Left colon (tissue), 2 donors: ENCODE measurements at regions not wholly inside any gene's neighbourhood (a gene's known extent, or its start where the extent isn't known, plus 50 kb on each side); places are given as distances from the start of the nearest gene placed in this dataset.

Experiments used
- ATAC-seq: fragments of 200-7000 bp; cut with Tn5 transposase; one replicate; pipeline ENCODE4 v1.9.1; 2020; ENCODE audit warnings: mild to moderate bottlenecking, moderate library complexity
- DNase-seq, 2 donors: peaks; one replicate each; pipeline ENCODE4 v3.0.0-alpha.2; 2020
- intact Hi-C, 2 donors: fragments of 100-400 bp; cut with DNase I in 1 of 2; cut with micrococcal nuclease in 1 of 2; formaldehyde crosslinking; loops; one replicate each; pipeline versions ENCODE4 v1.11.2 to v1.14.0; 2022; cut with DNase I, micrococcal nuclease
- donor health status: DM: no; HTN: no; CAD: no.
- donor health status: DM: yes; HTN: yes; CAD: no.

- intact Hi-C loops: no loop called here
Observed at GRCh38 chr4:163582703-163583102, 88.2 kb downstream of the TMA16 start.

GRCh38 chr4:163587867-163588266 lies 93.4 kb downstream of the TMA16 start:
- intact Hi-C loops: no loop called here
- no peak for ATAC-seq
- DNase-seq: no peak

More at GRCh38 chr4:163582703-163583102, 88.2 kb downstream of the TMA16 start:
- DNase-seq (no peak), ATAC-seq (no peak)

GRCh38 chr4:163588532-163588931 lies 94.0 kb downstream of the TMA16 start:
- DNase-seq (no peak), ATAC-seq (no peak)
- intact Hi-C loops: no loop called here

GRCh38 chr4:163590103-163590502 lies 95.6 kb downstream of the TMA16 start:
- DNase-seq: no peak
- intact Hi-C loops: no loop called here
- no peak for ATAC-seq

- ATAC-seq (no peak), DNase-seq (no peak)
- intact Hi-C loops: no loop called here
Observed at GRCh38 chr4:163590619-163591264, 96.3 kb downstream of the TMA16 start.

- intact Hi-C loops: no loop called here
- DNase-seq (no peak), ATAC-seq (no peak)
Observed at GRCh38 chr4:163591614-163592020, 97.1 kb downstream of the TMA16 start.

- ATAC-seq (no peak), DNase-seq (no peak)
- intact Hi-C loops: no loop called here
Observed at GRCh38 chr4:163592212-163592611, 97.7 kb downstream of the TMA16 start.

GRCh38 chr4:163595580-163595979 lies 101.1 kb downstream of the TMA16 start:
- DNase-seq (no peak), ATAC-seq (no peak)
- intact Hi-C loops: no loop called here

GRCh38 chr4:163598028-163598427 lies 103.5 kb downstream of the TMA16 start:
- ATAC-seq: no peak
- intact Hi-C loops: no loop called here
- DNase-seq: no peak

- ATAC-seq: no peak
- DNase-seq: no peak
- intact Hi-C loops: no loop called here
Observed at GRCh38 chr4:163598489-163598888, 104.0 kb downstream of the TMA16 start.

GRCh38 chr4:163600727-163601126 lies 106.2 kb downstream of the TMA16 start:
- no peak for ATAC-seq
- intact Hi-C loops: no loop called here
- no peak for DNase-seq

GRCh38 chr4:163603257-163603656 lies 108.8 kb downstream of the TMA16 start:
- DNase-seq (no peak), ATAC-seq (no peak)
- intact Hi-C loops: no loop called here

- intact Hi-C loops: no loop called here
- ATAC-seq (no peak), DNase-seq (no peak)
Observed at GRCh38 chr4:163606896-163607691, 112.6 kb downstream of the TMA16 start.

- DNase-seq (no peak), ATAC-seq (no peak)
- intact Hi-C loops: no loop called here
Observed at GRCh38 chr4:163609019-163609418, 114.5 kb downstream of the TMA16 start.

- DNase-seq (no peak), ATAC-seq (no peak)
- intact Hi-C loops: loop anchor here in 1 of 2 donors (10.0 kb wide), 1 partner anchor 374 kb away; no protein-coding TSS in a partner anchor
Observed at GRCh38 chr4:163610648-163611047, 116.2 kb downstream of the TMA16 start.

GRCh38 chr4:163611182-163611581 lies 116.7 kb downstream of the TMA16 start:
- ATAC-seq (no peak), DNase-seq (no peak)
- intact Hi-C loops: loop anchor here in 1 of 2 donors (10.0 kb wide), 1 partner anchor 374 kb away; no protein-coding TSS in a partner anchor

GRCh38 chr4:163611784-163612445 lies 117.4 kb downstream of the TMA16 start:
- ATAC-seq (no peak), DNase-seq (no peak)
- intact Hi-C loops: loop anchor here in 1 of 2 donors (10.0 kb wide), 1 partner anchor 373 kb away; no protein-coding TSS in a partner anchor

GRCh38 chr4:163612762-163613161 lies 118.3 kb downstream of the TMA16 start:
- DNase-seq (no peak), ATAC-seq (no peak)
- intact Hi-C loops: loop anchor here in 1 of 2 donors (10.0 kb wide), 1 partner anchor 372 kb away; no protein-coding TSS in a partner anchor

GRCh38 chr4:163613383-163613782 lies 118.9 kb downstream of the TMA16 start:
- DNase-seq (no peak), ATAC-seq (no peak)
- intact Hi-C loops: loop anchor here in 1 of 2 donors (10.0 kb wide), 1 partner anchor 371 kb away; no protein-coding TSS in a partner anchor
